Choroid plexus epithelial cell (primary cell): ENCODE measurements at regions not wholly inside any gene's neighbourhood (a gene's known extent, or its start where the extent isn't known, plus 50 kb on each side); places are given as distances from the start of the nearest gene placed in this dataset.

Experiments used
- DNase-seq: peaks from one replicate; pipeline ENCODE4 v3.0.0-alpha.2; 2010; ENCODE audit warnings: low read depth
- H3K4me3 ChIP-seq: 2 replicates; pipeline ENCODE4 v1.5.1; 2011; ENCODE audit warnings: low read depth, mild to moderate bottlenecking, control low read depth, low read length, moderate library complexity
- CTCF ChIP-seq: conservative IDR thresholded peaks from 2 replicates; pipeline ENCODE4 v1.5.1; 2011; ENCODE audit warnings: low read depth, mild to moderate bottlenecking, control low read depth, inconsistent platforms, low read length, moderate library complexity

GRCh38 chrY:15343522-15343921 lies 819.2 kb downstream of the NLGN4Y start:
- no peak overlapping the region for H3K4me3 ChIP-seq

GRCh38 chrY:15345471-15346155 lies 821.3 kb downstream of the NLGN4Y start:
- DNase-seq, result no peak
- H3K4me3 ChIP-seq, result no peak overlapping the region
- TF ChIP-seq CTCF, result no peak

More at GRCh38 chrY:15343522-15343921, 819.2 kb downstream of the NLGN4Y start:
- TF ChIP-seq CTCF, result no peak
- no peak for DNase-seq

- DNase-seq, result no peak
- TF ChIP-seq CTCF, result no peak
- H3K4me3 ChIP-seq, result no peak overlapping the region
Observed at GRCh38 chrY:15349351-15349750, 825.0 kb downstream of the NLGN4Y start.

GRCh38 chrY:15355321-15355720 lies 831.0 kb downstream of the NLGN4Y start:
- peak; percentile 23 for DNase-seq
- no peak overlapping the region for H3K4me3 ChIP-seq
- TF ChIP-seq CTCF, result no peak

- no peak overlapping the region for H3K4me3 ChIP-seq
- no peak for DNase-seq
- TF ChIP-seq CTCF, result no peak
Observed at GRCh38 chrY:15360471-15360870, 836.1 kb downstream of the NLGN4Y start.

GRCh38 chrY:15364996-15365395 lies 840.7 kb downstream of the NLGN4Y start:
- DNase-seq, result no peak
- no peak for TF ChIP-seq CTCF
- no peak overlapping the region for H3K4me3 ChIP-seq

GRCh38 chrY:15368786-15369185 lies 844.5 kb downstream of the NLGN4Y start:
- TF ChIP-seq CTCF, result no peak
- no peak for DNase-seq
- H3K4me3 ChIP-seq, result no peak overlapping the region
